K562 (cell line): ENCODE measurements at regions not wholly inside any gene's neighbourhood (a gene's known extent, or its start where the extent isn't known, plus 50 kb on each side); places are given as distances from the start of the nearest gene placed in this dataset.

Source experiments
- ATAC-seq: fragments of 200-7000 bp; cut with Tn5 transposase; 3 replicates; pipeline ENCODE4 v1.9.1; 2020; ENCODE audit warnings: moderate library complexity
- BruUV-seq: library from RNA; stranded (reverse); fragments of 400-500 nt; replicated peaks from 2 replicates; lab custom pipeline; 2021; lab: Mats Ljungman, UMichigan
- CTCF ChIA-PET: fragments of 300-600 bp; formaldehyde crosslinking; extraction: SDS; loops from one replicate; lab custom pipeline; 2021; ENCODE audit warnings: low intra/inter-chr PET ratio; lab: Yijun Ruan, JAX
- POLR2A ChIA-PET: fragments of 300-600, 350-650 bp; sonication (Branson Sonifier 250); formaldehyde crosslinking; extraction: SDS; loops from one replicate; lab custom pipeline; 2021; ENCODE audit warnings: antibody characterized with exemption, inconsistent platforms; lab: Yijun Ruan, JAX
- DNase-seq, 4 experiments: peaks; one replicate each; pipeline versions ENCODE4 v3.0.0 to v3.0.0-alpha.2; 2011 to 2018; ENCODE audit warnings: low spot score in 3 of 4, mixed read lengths in 3 of 4; ENCODE audit errors: extremely low read depth in 1 of 4
- FAIRE-seq: peaks from 2 replicates; lab custom pipeline; 2011; peaks lifted over from hg19 to GRCh38; lab: Jason Lieb, UNC
- H2AFZ ChIP-seq: 2 replicates; pipeline ENCODE4 v1.6.0; 2011; ENCODE audit warnings: low read depth, low read length, control low read depth, inconsistent platforms
- H3K27ac ChIP-seq: fragments of 200-600 bp; 3 replicates; pipeline ENCODE4 v1.8.0; 2011; ENCODE audit warnings: low read depth, mild to moderate bottlenecking, control low read depth, inconsistent platforms, low read length, moderate library complexity, mixed read lengths; ENCODE audit errors: extremely low read depth
- H3K27me3 ChIP-seq, 2 experiments: fragments of 300-600 bp in 1 of 2; 2 replicates in 1 of 2; 3 replicates in 1 of 2; pipeline versions ENCODE4 v1.6.0 to v1.8.0; 2011; ENCODE audit warnings: inconsistent platforms in 2 of 2, low read length in 2 of 2, mild to moderate bottlenecking in 1 of 2, mixed read lengths in 1 of 2, moderate library complexity in 1 of 2; ENCODE audit not compliant: control insufficient read depth in 2 of 2, insufficient read depth in 2 of 2
- H3K36me3 ChIP-seq: fragments of 300-600 bp; 3 replicates; pipeline ENCODE4 v1.8.0; 2011; ENCODE audit warnings: mild to moderate bottlenecking, low read length, inconsistent platforms; ENCODE audit not compliant: control insufficient read depth, insufficient read depth
- H3K4me1 ChIP-seq, 2 experiments: fragments of 200-600 bp in 1 of 2; replicated peaks in 1 of 2; 2 replicates in 1 of 2; 3 replicates in 1 of 2; pipeline versions ENCODE4 v1.5.1 to v1.8.0; 2011; ENCODE audit warnings: inconsistent platforms in 2 of 2, low read length in 2 of 2, mild to moderate bottlenecking in 1 of 2, mixed read lengths in 1 of 2, moderate library complexity in 1 of 2; ENCODE audit not compliant: control insufficient read depth in 2 of 2, insufficient read depth in 2 of 2
- H3K4me2 ChIP-seq: 2 replicates; pipeline ENCODE4 v1.6.1; 2011; ENCODE audit warnings: low read length, control low read depth, inconsistent platforms, mixed read lengths; ENCODE audit not compliant: insufficient read depth
- H3K4me3 ChIP-seq: fragments of 200-600 bp; sonication (generic), shearing (Covaris generic); 2 replicates; pipeline ENCODE4 v1.5.1; 2016; ENCODE audit warnings: control low read depth, inconsistent platforms
- H3K79me2 ChIP-seq: fragments of 200-600 bp; 3 replicates; pipeline ENCODE4 v1.8.0; 2011; ENCODE audit warnings: low read length, inconsistent platforms; ENCODE audit not compliant: control insufficient read depth, insufficient read depth
- H3K9ac ChIP-seq, 2 experiments: 2 replicates each; pipeline versions ENCODE4 v1.6.0 to v1.6.1; 2011; ENCODE audit warnings: low read depth in 2 of 2, low read length in 2 of 2, control low read depth in 1 of 2, inconsistent platforms in 1 of 2, mild to moderate bottlenecking in 1 of 2, mixed read lengths in 1 of 2; ENCODE audit not compliant: insufficient read depth in 1 of 2
- H3K9me1 ChIP-seq: one replicate; pipeline ENCODE4 v1.6.0; 2011; ENCODE audit warnings: inconsistent platforms, mild to moderate bottlenecking, low read length, moderate library complexity; ENCODE audit not compliant: control insufficient read depth, insufficient read depth
- H3K9me3 ChIP-seq: replicated peaks from 2 replicates; pipeline ENCODE4 v1.5.1; 2011; ENCODE audit warnings: low read depth, low read length, inconsistent platforms; ENCODE audit not compliant: control insufficient read depth, insufficient read depth
- H4K20me1 ChIP-seq: replicated peaks from 2 replicates; pipeline ENCODE4 v1.6.1; 2011; ENCODE audit warnings: low read length, inconsistent platforms, mixed read lengths; ENCODE audit not compliant: control insufficient read depth, insufficient read depth
- ERF ChIP-seq: fragments of 450-650 bp; formaldehyde crosslinking; IDR thresholded peaks from 2 replicates; pipeline ENCODE4 v1.4.0; 2020; ENCODE audit warnings: mild to moderate bottlenecking, mixed read lengths
- FOXK1 ChIP-seq: sonication (generic); formaldehyde crosslinking; IDR thresholded peaks from 2 replicates; pipeline ENCODE4 v1.8.0; 2022; ENCODE audit warnings: missing genetic modification reagents, mild to moderate bottlenecking, borderline replicate concordance
- HLTF ChIP-seq: fragments of 450-650 bp; IDR thresholded peaks from 2 replicates; pipeline ENCODE4 v1.6.1; 2016
- KAT7 ChIP-seq: sonication (generic); formaldehyde crosslinking; IDR thresholded peaks from 2 replicates; pipeline ENCODE4 v1.8.0; 2022; ENCODE audit warnings: missing genetic modification reagents, mild to moderate bottlenecking, borderline replicate concordance
- MLX ChIP-seq, 2 experiments: fragments of 450-650 bp in 1 of 2; sonication (generic) in 1 of 2; formaldehyde crosslinking; conservative IDR thresholded peaks; 2 replicates each; pipeline versions ENCODE4 v1.4.0 to v1.8.1; 2020 to 2022; ENCODE audit warnings: mild to moderate bottlenecking in 1 of 2, missing genetic modification reagents in 1 of 2
- NCOA4 ChIP-seq: fragments of 450-650 bp; IDR thresholded peaks from 2 replicates; pipeline ENCODE4 v1.6.1; 2018; ENCODE audit warnings: mild to moderate bottlenecking; ENCODE audit not compliant: partially characterized antibody
- NEUROD1 ChIP-seq: fragments of 150-350 bp; IDR thresholded peaks from 2 replicates; pipeline ENCODE4 v1.6.1; 2014; ENCODE audit warnings: borderline replicate concordance, low read length, low read depth; ENCODE audit not compliant: partially characterized antibody
- ZBTB49 ChIP-seq: sonication (generic); formaldehyde crosslinking; IDR thresholded peaks from 2 replicates; pipeline ENCODE4 v1.8.0; 2022; ENCODE audit warnings: missing genetic modification reagents, mild to moderate bottlenecking, borderline replicate concordance
- ZNF175 ChIP-seq: fragments of 200-800 bp; sonication (Bioruptor generic); IDR thresholded peaks from 2 replicates; pipeline ENCODE4 v1.6.1; 2016; ENCODE audit warnings: low read depth, mild to moderate bottlenecking, missing genetic modification characterization, missing compliant biosample characterization
- ZNF274 ChIP-seq: IDR thresholded peaks from 2 replicates; pipeline ENCODE4 v1.6.1; 2011; ENCODE audit warnings: low read depth, mild to moderate bottlenecking, low read length, moderate library complexity, borderline replicate concordance
- ZNF696 ChIP-seq: fragments of 250-450 bp; sonication (Bioruptor Pico); conservative IDR thresholded peaks from 2 replicates; pipeline ENCODE4 v1.4.0; 2020; ENCODE audit warnings: mild to moderate bottlenecking, moderate library complexity
- WGBS: fragments of 100-300 bp; shearing (Covaris generic); methylation state at CpG from one replicate; pipeline ENCODE4 v1.1.6; 2016; ENCODE audit warnings: low coverage, mixed read lengths; ENCODE audit not compliant: insufficient coverage; ENCODE audit errors: missing lambda C conversion rate; 5-methylcytosine and 5-hydroxymethylcytosine counted together
- in situ Hi-C: fragments of 300-500 bp; cut with MboI; formaldehyde crosslinking; loops from 4 replicates; pipeline ENCODE4 v1.15.0; 2018; ENCODE audit warnings: inconsistent platforms, mixed read lengths
- intact Hi-C: fragments of 100-400 bp; cut with micrococcal nuclease; formaldehyde crosslinking; loops from 2 replicates; pipeline ENCODE4 v1.14.2; 2022

GRCh38 chr14:97851428-97851995 lies 1054.3 kb downstream of the VRK1 start:
- BruUV-seq: no TSS peak
- in situ Hi-C loops (no loop called here), intact Hi-C loops (no loop called here)
- ChIA-PET CTCF (no interaction called here), POLR2A (no interaction called here)
- Histone ChIP-seq H2AFZ (no peak overlapping the region), H4K20me1 (no peaks in the 10 kb centered on the region), H3K27ac (no peak overlapping the region), H3K4me1 (no peaks in the 10 kb centered on the region), H3K79me2 (no peaks in the 10 kb centered on the region), H3K36me3 (no peaks in the 10 kb centered on the region), H3K9ac (no peak overlapping the region), H3K4me2 (no peak overlapping the region), H3K4me3 (no peak overlapping the region), H3K27me3 (no peaks in the 10 kb centered on the region), H3K9me3 (no peaks in the 10 kb centered on the region), H3K9me1 (no peaks in the 10 kb centered on the region)
- TF ChIP-seq ZNF175 (CRISPR knock-in tag) (no peak), KAT7 (no peak), MLX (CRISPR knock-in tag; conservative IDR thresholded peaks at IDR 0.05) (no peak), ZNF274 (no peak), NCOA4 (no peak), ZNF696 (CRISPR knock-in tag) (no peak), HLTF (no peak), FOXK1 (no peak), ERF (CRISPR knock-in tag) (no peak), NEUROD1 (no peak), ZBTB49 (CRISPR knock-in tag) (no peak)
- WGBS: 3% methylated on average over 13 of the region's 15 CpGs
- FAIRE-seq: no peak
- ATAC-seq: no peak
- no peak for DNase-seq
